Epithelial cell of esophagus (primary cell): ENCODE measurements at regions not wholly inside any gene's neighbourhood (a gene's known extent, or its start where the extent isn't known, plus 50 kb on each side); places are given as distances from the start of the nearest gene placed in this dataset.
"Not testable (repeated sequence)": the region's sequence is repeated elsewhere in the genome, so short reads cannot be mapped to it uniquely, and the experiment has no call there.

Source experiments
- DNase-seq: peaks from one replicate; pipeline ENCODE4 v3.0.0; 2010; ENCODE audit warnings: low read depth
- H3K4me3 ChIP-seq: 2 replicates; pipeline ENCODE4 v1.5.1; 2011; ENCODE audit warnings: mild to moderate bottlenecking, low read length, control low read depth
- CTCF ChIP-seq: IDR thresholded peaks from 2 replicates; pipeline ENCODE4 v1.5.1; 2011; ENCODE audit warnings: low read depth, mild to moderate bottlenecking, low read length, control low read depth, inconsistent platforms; ENCODE audit not compliant: insufficient read depth; ENCODE audit errors: missing control alignments

- no peak for DNase-seq
- TF ChIP-seq CTCF = no peak
- no peak overlapping the region for H3K4me3 ChIP-seq
Measured at GRCh38 chr2:15693926-15694588, 102.4 kb downstream of the DDX1 start.

GRCh38 chr2:15694589-15694986, 102.9 kb downstream of the DDX1 start:
- no peak for DNase-seq
- no peak for TF ChIP-seq CTCF
- no peak overlapping the region for H3K4me3 ChIP-seq

GRCh38 chr2:15695582-15696330, 104.1 kb downstream of the DDX1 start:
- TF ChIP-seq CTCF = no peak
- DNase-seq = no peak
- H3K4me3 ChIP-seq = no peak overlapping the region

- DNase-seq, H3K4me3 ChIP-seq: not testable (repeated sequence)
Measured at GRCh38 chr2:15696606-15697170, 105.0 kb downstream of the DDX1 start.

- no peak for DNase-seq
- no peak for TF ChIP-seq CTCF
- H3K4me3 ChIP-seq = no peak overlapping the region
Measured at GRCh38 chr2:15700131-15700530, 108.5 kb downstream of the DDX1 start.

- DNase-seq = no peak
- no peak for TF ChIP-seq CTCF
- H3K4me3 ChIP-seq = no peak overlapping the region
Measured at GRCh38 chr2:15700599-15701340, 109.1 kb downstream of the DDX1 start.

GRCh38 chr2:15701341-15701907, 109.8 kb downstream of the DDX1 start:
- no peak for DNase-seq
- no peak overlapping the region for H3K4me3 ChIP-seq
- TF ChIP-seq CTCF = no peak
